ENCODE measurements at regions not wholly inside any gene's neighbourhood (a gene's known extent, or its start where the extent isn't known, plus 50 kb on each side); places are given as distances from the start of the nearest gene placed in this dataset.

- no peak overlapping the region for H3K4me3 ChIP-seq (ENCODE audit: low read depth, low read length)
- DNase-seq (ENCODE audit: low read depth) = no peak
- no peak for TF ChIP-seq CTCF (IDR thresholded peaks at IDR 0.05; ENCODE audit: insufficient read depth, low read depth, low read length)
Measured at GRCh38 chr5:82669720-82670119, 391.6 kb upstream of the RPS23 start.

- no peak for TF ChIP-seq CTCF (IDR thresholded peaks at IDR 0.05; ENCODE audit: insufficient read depth, low read depth, low read length)
- no peak for DNase-seq (ENCODE audit: low read depth)
- no peak overlapping the region for H3K4me3 ChIP-seq (ENCODE audit: low read depth, low read length)
Measured at GRCh38 chr5:82666312-82666711, 388.2 kb upstream of the RPS23 start.

- DNase-seq (ENCODE audit: low read depth) = no peak
- no peak overlapping the region for H3K4me3 ChIP-seq (ENCODE audit: low read depth, low read length)
- TF ChIP-seq CTCF (IDR thresholded peaks at IDR 0.05; ENCODE audit: insufficient read depth, low read depth, low read length) = no peak
Measured at GRCh38 chr5:82664732-82665131, 386.6 kb upstream of the RPS23 start.

- H3K4me3 ChIP-seq (ENCODE audit: low read depth, low read length) = no peak overlapping the region
- no peak for TF ChIP-seq CTCF (IDR thresholded peaks at IDR 0.05; ENCODE audit: insufficient read depth, low read depth, low read length)
- no peak for DNase-seq (ENCODE audit: low read depth)
Measured at GRCh38 chr5:82663225-82663624, 385.1 kb upstream of the RPS23 start.

GRCh38 chr5:82662340-82662739 lies 384.2 kb upstream of the RPS23 start:
- no peak for TF ChIP-seq CTCF (IDR thresholded peaks at IDR 0.05; ENCODE audit: insufficient read depth, low read depth, low read length)
- H3K4me3 ChIP-seq (ENCODE audit: low read depth, low read length) = no peak overlapping the region
- DNase-seq (ENCODE audit: low read depth) = peak; percentile 38

- H3K4me3 ChIP-seq (ENCODE audit: low read depth, low read length) = no peak overlapping the region
- no peak for TF ChIP-seq CTCF (IDR thresholded peaks at IDR 0.05; ENCODE audit: insufficient read depth, low read depth, low read length)
- DNase-seq (ENCODE audit: low read depth) = peak; percentile 18
Measured at GRCh38 chr5:82661933-82662332, 383.8 kb upstream of the RPS23 start.

- DNase-seq (ENCODE audit: low read depth) = peak; percentile 12
- no peak overlapping the region for H3K4me3 ChIP-seq (ENCODE audit: low read depth, low read length)
- TF ChIP-seq CTCF (IDR thresholded peaks at IDR 0.05; ENCODE audit: insufficient read depth, low read depth, low read length) = no peak
Measured at GRCh38 chr5:82661462-82661861, 383.3 kb upstream of the RPS23 start.
